PC-3 (cell line): ENCODE measurements at regions not wholly inside any gene's neighbourhood (a gene's known extent, or its start where the extent isn't known, plus 50 kb on each side); places are given as distances from the start of the nearest gene placed in this dataset.

Experiments
- EZH2 ChIP-seq: fragments of 300-600 bp; sonication (generic); IDR thresholded peaks from one replicate; pipeline ENCODE4 v1.6.1; 2017; ENCODE audit warnings: antibody characterized with exemption, mild to moderate bottlenecking, low read length; ENCODE audit not compliant: unreplicated experiment
- TF ChIP-seq, protein P1 (sequence below): fragments of 300-600 bp; sonication (generic); conservative IDR thresholded peaks from 2 replicates; pipeline ENCODE4 v1.5.1; 2017; ENCODE audit warnings: antibody characterized with exemption, low read depth, mild to moderate bottlenecking, low read length

DNA sequence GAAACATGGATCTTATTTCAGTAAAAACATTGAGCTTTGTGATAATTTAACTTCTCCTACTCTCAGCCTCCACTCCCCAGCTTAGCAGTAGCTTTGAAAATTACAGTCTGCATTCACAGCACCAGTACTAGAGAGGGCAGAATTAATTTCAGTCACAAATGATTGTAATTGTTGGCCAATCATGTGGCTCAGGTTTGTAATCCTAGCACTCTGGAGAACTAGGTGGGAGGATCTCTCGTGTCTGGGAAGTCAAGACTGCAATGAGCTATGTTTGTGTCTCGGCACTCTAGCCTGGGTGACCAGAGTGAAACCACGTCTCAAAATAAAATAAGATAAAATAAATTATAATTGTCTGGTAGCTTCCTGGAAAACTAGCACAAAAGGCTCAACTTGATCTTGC, 620.9 kb downstream of the TNS3 start:
- TF ChIP-seq, protein P1, sequence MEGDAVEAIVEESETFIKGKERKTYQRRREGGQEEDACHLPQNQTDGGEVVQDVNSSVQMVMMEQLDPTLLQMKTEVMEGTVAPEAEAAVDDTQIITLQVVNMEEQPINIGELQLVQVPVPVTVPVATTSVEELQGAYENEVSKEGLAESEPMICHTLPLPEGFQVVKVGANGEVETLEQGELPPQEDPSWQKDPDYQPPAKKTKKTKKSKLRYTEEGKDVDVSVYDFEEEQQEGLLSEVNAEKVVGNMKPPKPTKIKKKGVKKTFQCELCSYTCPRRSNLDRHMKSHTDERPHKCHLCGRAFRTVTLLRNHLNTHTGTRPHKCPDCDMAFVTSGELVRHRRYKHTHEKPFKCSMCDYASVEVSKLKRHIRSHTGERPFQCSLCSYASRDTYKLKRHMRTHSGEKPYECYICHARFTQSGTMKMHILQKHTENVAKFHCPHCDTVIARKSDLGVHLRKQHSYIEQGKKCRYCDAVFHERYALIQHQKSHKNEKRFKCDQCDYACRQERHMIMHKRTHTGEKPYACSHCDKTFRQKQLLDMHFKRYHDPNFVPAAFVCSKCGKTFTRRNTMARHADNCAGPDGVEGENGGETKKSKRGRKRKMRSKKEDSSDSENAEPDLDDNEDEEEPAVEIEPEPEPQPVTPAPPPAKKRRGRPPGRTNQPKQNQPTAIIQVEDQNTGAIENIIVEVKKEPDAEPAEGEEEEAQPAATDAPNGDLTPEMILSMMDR: no peak
- no peak for TF ChIP-seq EZH2
